Suppressor macrophage treated with lipopolysaccharide for 4 hours (primary cell): ENCODE measurements at regions not wholly inside any gene's neighbourhood (a gene's known extent, or its start where the extent isn't known, plus 50 kb on each side); places are given as distances from the start of the nearest gene placed in this dataset.
"Not testable (repeated sequence)": the region's sequence is repeated elsewhere in the genome, so short reads cannot be mapped to it uniquely, and the experiment has no call there.

ENCODE experiments used
- DNase-seq: peaks from one replicate; pipeline ENCODE4 v3.0.0-alpha.2; 2020

GRCh38 chr17:14593956-14594355, 293.1 kb downstream of the HS3ST3B1 start:
- DNase-seq = no peak

DNA sequence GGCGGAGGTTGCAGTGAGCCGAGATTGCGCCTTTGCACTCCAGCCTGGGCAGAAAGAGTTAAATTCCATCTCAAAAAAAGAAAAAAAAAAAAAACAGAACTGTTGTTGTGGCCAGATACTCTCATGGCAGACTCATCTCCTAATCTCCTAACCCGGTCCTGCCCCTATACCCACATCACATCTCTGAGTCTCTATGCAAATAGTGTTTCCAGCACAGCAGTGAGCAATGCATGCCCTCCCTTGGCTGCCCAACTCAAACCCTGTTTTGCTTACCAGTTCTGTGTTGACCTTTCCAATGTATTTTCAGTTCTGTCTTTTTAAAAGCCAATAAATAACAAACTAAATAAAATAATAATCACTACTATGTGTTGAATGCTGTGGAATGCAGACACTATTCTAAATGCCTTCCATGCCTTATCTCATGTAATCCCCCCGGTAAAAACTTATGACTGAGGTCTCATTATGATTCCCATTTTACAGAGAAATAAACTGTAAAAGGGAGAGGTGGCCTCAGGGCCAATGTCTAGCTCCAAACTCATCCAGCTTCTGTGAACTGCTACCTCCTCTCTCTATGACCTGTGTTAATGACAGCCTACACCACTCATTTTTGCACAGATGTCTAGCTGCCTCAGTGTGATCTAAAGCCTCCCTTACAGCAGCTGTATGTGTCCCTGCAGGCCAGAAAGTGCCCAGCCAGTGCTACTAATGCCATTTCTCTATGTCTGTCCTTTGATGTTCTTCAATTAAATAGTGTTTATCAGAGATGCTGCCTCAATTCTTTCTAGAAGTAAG, 289.8 kb downstream of the HS3ST3B1 start:
- DNase-seq = peak; percentile 21

GRCh38 chr17:14585099-14585498, 284.2 kb downstream of the HS3ST3B1 start:
- DNase-seq = no peak

DNA sequence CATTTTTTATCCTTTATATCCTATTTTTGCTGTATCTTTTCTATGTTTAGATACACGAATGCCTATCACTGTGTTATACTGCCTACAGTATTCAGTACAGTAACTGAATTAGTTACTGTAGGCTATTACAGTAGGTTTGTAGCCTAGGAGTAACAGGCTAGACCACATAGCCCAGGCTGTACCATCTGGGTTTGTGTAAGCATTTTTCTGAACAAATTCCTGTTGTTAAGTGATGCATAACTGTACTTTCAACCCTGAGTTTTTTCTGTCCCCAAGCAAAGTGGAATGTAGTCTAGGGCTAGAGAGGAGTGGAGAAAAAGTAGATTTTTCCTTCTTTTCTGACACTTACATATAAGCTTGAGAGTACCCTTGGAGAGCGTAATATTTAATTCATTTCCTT, 282.1 kb downstream of the HS3ST3B1 start:
- DNase-seq = no peak

GRCh38 chr17:14581186-14581830, 280.4 kb downstream of the HS3ST3B1 start:
- no peak for DNase-seq

DNA sequence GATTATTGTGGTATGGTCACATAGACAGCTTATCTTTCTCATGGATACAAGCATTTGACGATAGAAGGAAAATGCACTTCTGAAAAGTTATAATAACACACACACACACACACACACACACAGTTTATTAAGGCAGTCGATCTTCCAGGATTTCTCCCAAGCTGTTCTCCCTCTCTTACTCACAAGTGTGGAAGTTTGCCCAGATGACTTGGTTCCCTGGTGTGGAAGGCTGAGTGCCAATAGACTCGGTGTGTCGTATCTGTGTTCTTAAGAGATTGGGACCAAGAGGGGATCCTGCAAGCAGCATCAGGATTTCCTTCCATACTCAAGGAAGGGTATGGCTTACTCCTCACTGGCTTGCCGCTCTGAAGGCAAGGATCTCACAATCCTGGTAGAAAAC, 279.6 kb downstream of the HS3ST3B1 start:
- no peak for DNase-seq

DNA sequence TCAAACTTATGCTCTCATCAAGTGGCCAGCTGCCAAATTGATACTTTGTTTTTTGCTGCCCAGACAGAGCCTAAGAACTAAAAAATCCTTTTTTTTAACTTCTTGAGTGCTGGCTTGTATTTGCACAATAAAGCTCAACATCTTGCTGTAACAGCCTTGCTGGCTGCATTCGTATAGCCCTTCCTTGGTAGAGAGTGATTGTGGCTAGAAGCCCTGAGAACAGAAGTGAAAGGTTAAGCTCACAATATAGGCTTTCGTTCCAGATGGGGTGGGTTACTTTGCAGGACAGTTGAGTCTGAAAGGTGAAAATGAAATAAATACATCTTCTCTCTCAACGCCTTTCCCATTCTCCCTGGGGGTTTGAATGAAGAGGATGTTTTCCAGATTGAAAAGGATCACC, 278.8 kb downstream of the HS3ST3B1 start:
- no peak for DNase-seq

DNA sequence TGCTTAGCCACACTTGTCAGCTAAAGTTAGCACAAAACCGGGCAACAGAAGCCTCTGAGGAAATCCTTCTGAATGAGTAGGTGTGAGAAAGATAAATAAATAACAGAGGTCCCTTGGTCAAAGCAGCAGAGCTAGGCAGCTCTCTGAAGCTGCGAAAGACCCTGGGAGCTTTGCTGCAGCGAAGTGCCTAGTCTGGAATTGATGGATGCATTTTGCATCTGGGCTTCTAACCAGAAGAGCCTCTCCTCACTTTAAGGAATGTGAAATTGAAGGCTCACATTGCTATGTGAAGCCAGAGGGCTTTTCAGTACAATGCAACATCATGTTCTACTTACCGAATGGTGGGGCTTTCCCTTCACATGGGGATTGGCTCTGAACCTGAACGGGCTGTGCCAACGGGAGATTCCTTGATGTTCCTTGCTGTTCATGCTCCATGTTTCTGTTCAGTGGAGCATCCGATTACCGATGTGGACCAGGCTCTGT, 274.6 kb downstream of the HS3ST3B1 start:
- DNase-seq = no peak

- not testable (repeated sequence) for DNase-seq
Observed at GRCh38 chr17:14560325-14560724, 259.4 kb downstream of the HS3ST3B1 start.

- no peak for DNase-seq
Observed at GRCh38 chr17:14559264-14560119, 258.6 kb downstream of the HS3ST3B1 start.

DNA sequence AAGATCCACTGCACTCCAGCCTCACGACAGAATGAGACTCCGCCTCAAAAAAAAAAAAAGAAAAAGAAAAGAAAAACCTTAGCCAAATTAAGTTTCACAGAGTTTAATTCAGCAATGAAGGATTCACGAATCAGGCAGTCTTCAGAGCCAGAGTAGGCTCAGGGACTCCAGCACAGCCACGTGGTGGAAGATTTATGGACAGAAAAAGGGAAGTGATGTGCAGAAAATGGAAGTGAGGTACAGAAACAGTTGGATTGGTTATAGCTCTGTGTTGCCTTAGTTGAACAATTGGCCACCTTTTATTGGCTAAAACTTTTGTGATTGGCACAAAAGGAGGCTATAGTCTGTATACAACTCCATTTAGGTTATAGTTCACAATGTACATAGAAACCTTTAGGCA, 256.6 kb downstream of the HS3ST3B1 start:
- peak; percentile 37 for DNase-seq

DNA sequence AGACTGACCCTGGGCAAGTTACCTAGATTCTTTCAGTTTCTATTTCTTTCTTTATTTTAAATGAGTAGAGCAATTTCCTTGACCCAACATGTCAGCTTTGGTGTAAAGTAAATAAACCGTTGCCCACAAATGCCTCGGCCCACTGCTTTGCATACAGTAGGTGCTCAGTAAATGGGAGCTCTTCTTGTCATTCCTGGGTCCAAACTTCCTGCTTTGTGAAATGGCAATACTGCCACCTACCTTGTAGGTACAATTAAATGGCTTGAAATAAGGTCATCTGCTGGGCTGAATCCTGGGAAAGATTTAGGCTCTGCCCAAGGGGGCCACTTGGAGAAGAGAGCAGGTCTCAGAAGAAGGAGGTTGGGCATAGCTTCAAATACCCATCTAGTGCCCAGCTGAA, 253.0 kb downstream of the HS3ST3B1 start:
- no peak for DNase-seq

DNA sequence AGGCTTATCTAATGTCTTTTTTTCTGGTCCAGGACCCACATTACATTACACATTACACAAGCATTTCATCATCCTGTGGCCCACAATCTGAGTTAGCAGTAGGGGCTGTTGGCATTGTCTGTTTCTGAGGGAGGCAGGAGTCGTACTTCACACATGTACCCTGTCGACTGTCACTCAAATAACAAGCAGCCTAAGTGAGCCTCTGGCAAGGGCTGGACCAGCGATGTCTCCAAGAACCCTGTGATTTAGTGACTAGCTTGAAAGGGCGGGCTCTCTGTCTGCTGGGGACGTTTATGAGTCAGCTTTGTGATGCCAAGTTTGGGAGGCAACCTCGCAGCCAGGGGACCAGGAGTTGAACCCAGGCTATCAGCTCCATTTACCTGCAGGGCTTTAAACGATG, 251.4 kb downstream of the HS3ST3B1 start:
- DNase-seq = no peak

GRCh38 chr17:14547556-14547955, 246.7 kb downstream of the HS3ST3B1 start:
- no peak for DNase-seq

DNA sequence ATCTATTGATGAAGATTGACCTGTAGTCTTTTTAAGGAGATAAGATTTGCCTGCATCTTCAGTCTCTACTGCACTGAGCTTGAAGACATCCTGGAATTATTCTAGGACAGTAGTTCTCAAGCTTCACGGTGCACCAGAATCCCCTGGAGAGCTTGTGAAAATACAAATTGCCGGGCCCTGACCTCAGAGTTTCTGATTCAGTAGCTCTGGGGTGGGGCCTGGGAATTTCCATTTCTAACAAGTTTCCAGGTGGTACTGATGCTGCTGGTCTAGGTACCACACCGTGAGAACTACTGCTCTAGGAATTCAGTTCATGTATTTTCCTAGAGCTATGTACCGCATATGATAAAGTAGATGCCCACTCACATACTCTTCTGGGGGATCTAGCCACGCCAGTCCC, 246.1 kb downstream of the HS3ST3B1 start:
- no peak for DNase-seq

DNA sequence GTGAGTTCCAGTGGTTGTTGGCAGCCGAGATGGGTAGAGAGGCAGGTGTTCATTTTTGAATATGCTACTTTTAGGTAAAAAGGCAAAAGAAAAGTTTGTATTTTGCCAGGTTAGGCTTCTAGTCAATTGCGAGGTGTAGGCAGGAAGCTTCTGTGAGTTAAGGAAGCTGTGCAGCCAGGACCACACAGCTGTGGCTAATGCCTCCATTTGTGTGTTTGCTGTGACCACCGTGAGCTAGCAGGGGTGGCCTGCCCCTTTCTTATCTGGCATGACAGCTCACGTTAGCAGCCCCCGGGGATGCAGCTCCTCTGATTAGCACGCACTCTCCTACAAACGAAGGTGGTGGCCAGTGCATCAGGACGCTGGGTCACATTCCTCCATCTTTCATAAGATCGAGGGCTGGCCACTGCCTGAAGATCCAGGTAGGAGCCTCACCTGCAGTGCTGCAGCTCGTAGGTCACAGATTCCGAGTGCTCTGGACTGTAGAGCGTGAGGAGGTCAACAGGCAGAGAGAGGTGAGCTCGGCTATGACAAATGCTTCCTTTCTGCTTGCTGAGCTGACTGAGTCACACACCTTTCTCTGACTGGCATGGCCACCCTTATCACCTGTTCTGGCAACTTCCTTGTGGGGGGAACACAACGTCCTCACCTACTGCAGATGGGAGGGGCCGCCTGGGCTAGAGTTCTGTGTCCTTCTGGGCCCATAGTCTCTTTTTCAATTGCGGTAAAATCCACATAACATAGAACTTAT, 244.4 kb downstream of the HS3ST3B1 start:
- no peak for DNase-seq

- DNase-seq = no peak
Observed at GRCh38 chr17:14541714-14542113, 240.8 kb downstream of the HS3ST3B1 start.

GRCh38 chr17:14539801-14540200, 238.9 kb downstream of the HS3ST3B1 start:
- DNase-seq = no peak

GRCh38 chr17:14532242-14532641, 231.4 kb downstream of the HS3ST3B1 start:
- not testable (repeated sequence) for DNase-seq

GRCh38 chr17:14525551-14526455, 224.9 kb downstream of the HS3ST3B1 start:
- DNase-seq = no peak

DNA sequence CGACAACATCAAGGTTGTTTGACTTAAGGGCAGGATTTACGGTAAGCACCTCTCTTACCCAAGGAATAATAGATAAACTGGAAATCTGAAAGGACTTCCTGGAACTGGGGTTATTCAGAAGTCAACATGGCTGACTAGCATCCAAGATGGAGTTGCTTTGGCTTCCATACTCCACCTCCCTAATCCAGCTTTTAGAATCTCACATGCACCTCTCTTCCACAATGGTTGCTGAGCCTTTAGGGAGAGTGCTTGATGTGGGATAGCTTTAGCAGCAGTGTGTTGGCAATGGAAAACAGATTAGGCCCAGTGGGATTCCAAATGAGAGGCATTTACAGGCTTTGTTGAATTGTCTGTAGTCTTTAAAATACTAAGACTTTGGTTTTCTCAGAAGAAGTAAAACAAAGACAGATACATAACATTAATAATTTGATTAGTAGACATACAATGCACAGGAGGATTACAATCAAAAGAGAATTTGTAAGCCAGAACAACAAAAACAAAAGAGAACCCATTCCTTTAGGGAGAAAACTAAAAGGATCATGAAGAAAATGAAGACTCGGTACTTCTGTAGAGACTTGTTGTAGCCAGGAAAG, 222.0 kb downstream of the HS3ST3B1 start:
- no peak for DNase-seq
